WTC11 (cell line): ENCODE measurements at regions not wholly inside any gene's neighbourhood (a gene's known extent, or its start where the extent isn't known, plus 50 kb on each side); places are given as distances from the start of the nearest gene placed in this dataset.

Experiments
- ATAC-seq: fragments of 200-7000 bp; cut with Tn5 transposase; 2 replicates; pipeline ENCODE4 v1.10.0; 2021; ENCODE audit warnings: mild to moderate bottlenecking, moderate library complexity
- CTCF ChIA-PET: fragments of 300-600 bp; sonication (Branson Sonifier 250); formaldehyde crosslinking; loops from one replicate; lab custom pipeline; 2021; ENCODE audit warnings: antibody characterized with exemption; lab: Charles Lee
- POLR2A ChIA-PET: fragments of 350-600 bp; sonication (Branson Sonifier 250); formaldehyde crosslinking; loops from one replicate; lab custom pipeline; 2021; ENCODE audit warnings: antibody characterized with exemption; lab: Charles Lee
- DNase-seq: peaks from one replicate; pipeline ENCODE4 v3.0.0; 2021; ENCODE audit warnings: low spot score
- H3K27ac Mint-ChIP-seq: 2 replicates; pipeline ENCODE4 v1.8.0; 2021; ENCODE audit warnings: mixed read lengths
- H3K27me3 Mint-ChIP-seq: 2 replicates; pipeline ENCODE4 v1.8.0; 2021; ENCODE audit warnings: low read depth, mild to moderate bottlenecking, moderate library complexity, mixed read lengths
- H3K36me3 Mint-ChIP-seq: 2 replicates; pipeline ENCODE4 v1.8.0; 2021; ENCODE audit warnings: mixed read lengths
- H3K4me1 Mint-ChIP-seq: 2 replicates; pipeline ENCODE4 v1.8.0; 2022; ENCODE audit warnings: mixed read lengths
- H3K4me3 Mint-ChIP-seq: 2 replicates; pipeline ENCODE4 v1.8.0; 2021; ENCODE audit warnings: mild to moderate bottlenecking, moderate library complexity, mixed read lengths
- H3K9me3 Mint-ChIP-seq: 2 replicates; pipeline ENCODE4 v1.8.0; 2021; ENCODE audit warnings: mixed read lengths
- AFF4 ChIP-seq: sonication (generic); formaldehyde crosslinking; IDR thresholded peaks from 2 replicates; pipeline ENCODE4 v1.8.1; 2023; ENCODE audit warnings: mild to moderate bottlenecking, missing genetic modification reagents, borderline replicate concordance
- CREM ChIP-seq: sonication (generic); formaldehyde crosslinking; IDR thresholded peaks from 2 replicates; pipeline ENCODE4 v1.8.1; 2022; ENCODE audit warnings: mild to moderate bottlenecking, missing genetic modification reagents, moderate library complexity
- FOXK1 ChIP-seq: sonication (generic); formaldehyde crosslinking; IDR thresholded peaks from 2 replicates; pipeline ENCODE4 v1.8.0; 2022; ENCODE audit warnings: mild to moderate bottlenecking, moderate library complexity, missing genetic modification reagents
- GRHL2 ChIP-seq: fragments of 250-450 bp; sonication (Bioruptor Pico); IDR thresholded peaks from 2 replicates; pipeline ENCODE4 v1.8.0; 2022; ENCODE audit warnings: mild to moderate bottlenecking, moderate library complexity; ENCODE audit not compliant: insufficient replicate concordance, severe bottlenecking
- GTF2I ChIP-seq: fragments of 250-450 bp; sonication (Bioruptor Pico); conservative IDR thresholded peaks from 2 replicates; pipeline ENCODE4 v1.4.0; 2021; ENCODE audit warnings: mild to moderate bottlenecking
- IRF1 ChIP-seq: sonication (generic); formaldehyde crosslinking; IDR thresholded peaks from 2 replicates; pipeline ENCODE4 v1.8.0; 2023; ENCODE audit warnings: missing genetic modification reagents
- IRF2 ChIP-seq: sonication (generic); formaldehyde crosslinking; IDR thresholded peaks from 2 replicates; pipeline ENCODE4 v1.8.0; 2022; ENCODE audit warnings: low read depth, missing genetic modification reagents, borderline replicate concordance
- PRDM15 ChIP-seq: sonication (generic); formaldehyde crosslinking; IDR thresholded peaks from 2 replicates; pipeline ENCODE4 v1.8.0; 2022; ENCODE audit warnings: missing genetic modification reagents
- RELA ChIP-seq: sonication (generic); formaldehyde crosslinking; IDR thresholded peaks from 2 replicates; pipeline ENCODE4 v1.8.1; 2022; ENCODE audit warnings: missing genetic modification reagents, mild to moderate bottlenecking, borderline replicate concordance
- SMAD3 ChIP-seq: sonication (generic); formaldehyde crosslinking; IDR thresholded peaks from 2 replicates; pipeline ENCODE4 v1.8.0; 2022; ENCODE audit warnings: missing genetic modification reagents, mild to moderate bottlenecking, borderline replicate concordance
- SOX15 ChIP-seq: fragments of 250-450 bp; sonication (Bioruptor Pico); IDR thresholded peaks from 2 replicates; pipeline ENCODE4 v1.9.0; 2021; ENCODE audit warnings: mild to moderate bottlenecking
- TEAD1 ChIP-seq: sonication (generic); formaldehyde crosslinking; IDR thresholded peaks from 2 replicates; pipeline ENCODE4 v1.8.0; 2022; ENCODE audit warnings: mild to moderate bottlenecking, missing genetic modification reagents
- TEAD4 ChIP-seq: sonication (generic); formaldehyde crosslinking; IDR thresholded peaks from 2 replicates; pipeline ENCODE4 v1.8.0; 2022; ENCODE audit warnings: mild to moderate bottlenecking, missing genetic modification reagents
- TP53 ChIP-seq: sonication (generic); formaldehyde crosslinking; IDR thresholded peaks from 2 replicates; pipeline ENCODE4 v1.8.1; 2023; ENCODE audit warnings: mild to moderate bottlenecking, missing genetic modification reagents
- USF1 ChIP-seq: sonication (generic); formaldehyde crosslinking; IDR thresholded peaks from 2 replicates; pipeline ENCODE4 v1.8.0; 2022; ENCODE audit warnings: mild to moderate bottlenecking, missing genetic modification reagents
- ZMAT4 ChIP-seq: fragments of 250-450 bp; sonication (Bioruptor Pico); IDR thresholded peaks from 2 replicates; pipeline ENCODE4 v1.9.0; 2021; ENCODE audit warnings: mild to moderate bottlenecking
- ZNF138 ChIP-seq: sonication (generic); formaldehyde crosslinking; conservative IDR thresholded peaks from 2 replicates; pipeline ENCODE4 v1.8.1; 2022; ENCODE audit warnings: mild to moderate bottlenecking, moderate library complexity, missing genetic modification reagents
- ZNF219 ChIP-seq: sonication (generic); formaldehyde crosslinking; IDR thresholded peaks from 2 replicates; pipeline ENCODE4 v1.8.0; 2023; ENCODE audit warnings: missing genetic modification reagents, mild to moderate bottlenecking, borderline replicate concordance
- ZNF396 ChIP-seq: fragments of 250-450 bp; sonication (Bioruptor Pico); IDR thresholded peaks from 2 replicates; pipeline ENCODE4 v1.8.0; 2021; ENCODE audit warnings: mild to moderate bottlenecking, moderate library complexity, borderline replicate concordance
- ZNF425 ChIP-seq: fragments of 250-450 bp; sonication (Bioruptor Pico); conservative IDR thresholded peaks from 2 replicates; pipeline ENCODE4 v1.9.0; 2021; ENCODE audit warnings: mild to moderate bottlenecking
- ZSCAN18 ChIP-seq: fragments of 250-450 bp; sonication (Bioruptor Pico); IDR thresholded peaks from 2 replicates; pipeline ENCODE4 v2.1.2; 2022; ENCODE audit warnings: mild to moderate bottlenecking, moderate library complexity

- TF ChIP-seq USF1 (no peak), ZMAT4 (CRISPR knock-in tag) (no peak), FOXK1 (CRISPR knock-in tag) (no peak), RELA (CRISPR knock-in tag) (no peak), ZNF219 (CRISPR knock-in tag) (no peak), ZSCAN18 (CRISPR knock-in tag) (no peak), TEAD1 (CRISPR knock-in tag) (no peak), GRHL2 (CRISPR knock-in tag) (no peak), TP53 (no peak), IRF2 (CRISPR knock-in tag) (no peak), TEAD4 (no peak), ZNF138 (no peak), PRDM15 (CRISPR knock-in tag) (no peak), SOX15 (CRISPR knock-in tag) (no peak), CREM (CRISPR knock-in tag) (no peak)
Measured at GRCh38 chr12:92046557-92047392, 98.9 kb downstream of the BTG1 start (continued).

- H3K4me1 Mint-ChIP-seq, result peaks cover 17% of the 10 kb centered on the region
- ATAC-seq (no peak), DNase-seq (no peak)
- peaks cover 9% of the 10 kb centered on the region for H3K9me3 Mint-ChIP-seq
- no peaks in the 10 kb centered on the region for H3K27me3 Mint-ChIP-seq
- H3K36me3 Mint-ChIP-seq, result peaks cover 5% of the 10 kb centered on the region
- POLR2A ChIA-PET, result no interaction called here
- CTCF ChIA-PET, result no interaction called here
- no peak overlapping the region for H3K4me3 Mint-ChIP-seq
- no peak overlapping the region for H3K27ac Mint-ChIP-seq
- no peak for TF ChIP-seq ZNF396
- no peak for TF ChIP-seq GTF2I
- no peak for TF ChIP-seq SMAD3 (CRISPR knock-in tag)
- no peak for TF ChIP-seq ZNF425
- TF ChIP-seq SOX15 (CRISPR knock-in tag), result no peak
- TF ChIP-seq IRF1 (CRISPR knock-in tag), result no peak
- TF ChIP-seq AFF4, result no peak
Measured at GRCh38 chr12:92045852-92046251, 99.8 kb downstream of the BTG1 start.
